ENCODE measurements at regions not wholly inside any gene's neighbourhood (a gene's known extent, or its start where the extent isn't known, plus 50 kb on each side); places are given as distances from the start of the nearest gene placed in this dataset.

DNA sequence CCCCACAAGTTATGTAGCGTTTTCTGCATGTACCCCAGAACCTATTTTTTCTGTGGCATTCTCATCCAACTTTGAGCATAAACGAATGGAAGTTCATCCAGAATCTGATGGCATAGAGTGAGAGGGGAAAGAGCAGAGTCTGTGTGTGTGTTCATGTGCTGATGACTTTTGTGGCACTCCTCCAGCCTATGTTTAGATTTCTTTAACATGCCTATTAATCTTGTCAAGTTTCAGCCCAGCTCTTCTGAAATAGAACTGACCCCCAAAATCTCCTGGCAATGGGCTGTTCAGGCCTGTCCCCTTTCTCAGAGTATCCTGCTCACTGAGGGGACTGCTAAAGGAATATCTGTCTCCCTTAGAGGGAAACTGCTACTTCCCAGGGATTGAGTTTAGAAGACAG, 56.4 kb upstream of the NEO1 start:
- peaks cover 3% of the 10 kb centered on the region for H3K4me1 Mint-ChIP-seq (ENCODE audit: unreplicated experiment)
- TF ChIP-seq, protein P1, sequence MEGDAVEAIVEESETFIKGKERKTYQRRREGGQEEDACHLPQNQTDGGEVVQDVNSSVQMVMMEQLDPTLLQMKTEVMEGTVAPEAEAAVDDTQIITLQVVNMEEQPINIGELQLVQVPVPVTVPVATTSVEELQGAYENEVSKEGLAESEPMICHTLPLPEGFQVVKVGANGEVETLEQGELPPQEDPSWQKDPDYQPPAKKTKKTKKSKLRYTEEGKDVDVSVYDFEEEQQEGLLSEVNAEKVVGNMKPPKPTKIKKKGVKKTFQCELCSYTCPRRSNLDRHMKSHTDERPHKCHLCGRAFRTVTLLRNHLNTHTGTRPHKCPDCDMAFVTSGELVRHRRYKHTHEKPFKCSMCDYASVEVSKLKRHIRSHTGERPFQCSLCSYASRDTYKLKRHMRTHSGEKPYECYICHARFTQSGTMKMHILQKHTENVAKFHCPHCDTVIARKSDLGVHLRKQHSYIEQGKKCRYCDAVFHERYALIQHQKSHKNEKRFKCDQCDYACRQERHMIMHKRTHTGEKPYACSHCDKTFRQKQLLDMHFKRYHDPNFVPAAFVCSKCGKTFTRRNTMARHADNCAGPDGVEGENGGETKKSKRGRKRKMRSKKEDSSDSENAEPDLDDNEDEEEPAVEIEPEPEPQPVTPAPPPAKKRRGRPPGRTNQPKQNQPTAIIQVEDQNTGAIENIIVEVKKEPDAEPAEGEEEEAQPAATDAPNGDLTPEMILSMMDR (IDR thresholded peaks at IDR 0.05) = no peak
- peaks cover 20% of the 10 kb centered on the region for H3K27me3 Mint-ChIP-seq (ENCODE audit: unreplicated experiment)

DNA sequence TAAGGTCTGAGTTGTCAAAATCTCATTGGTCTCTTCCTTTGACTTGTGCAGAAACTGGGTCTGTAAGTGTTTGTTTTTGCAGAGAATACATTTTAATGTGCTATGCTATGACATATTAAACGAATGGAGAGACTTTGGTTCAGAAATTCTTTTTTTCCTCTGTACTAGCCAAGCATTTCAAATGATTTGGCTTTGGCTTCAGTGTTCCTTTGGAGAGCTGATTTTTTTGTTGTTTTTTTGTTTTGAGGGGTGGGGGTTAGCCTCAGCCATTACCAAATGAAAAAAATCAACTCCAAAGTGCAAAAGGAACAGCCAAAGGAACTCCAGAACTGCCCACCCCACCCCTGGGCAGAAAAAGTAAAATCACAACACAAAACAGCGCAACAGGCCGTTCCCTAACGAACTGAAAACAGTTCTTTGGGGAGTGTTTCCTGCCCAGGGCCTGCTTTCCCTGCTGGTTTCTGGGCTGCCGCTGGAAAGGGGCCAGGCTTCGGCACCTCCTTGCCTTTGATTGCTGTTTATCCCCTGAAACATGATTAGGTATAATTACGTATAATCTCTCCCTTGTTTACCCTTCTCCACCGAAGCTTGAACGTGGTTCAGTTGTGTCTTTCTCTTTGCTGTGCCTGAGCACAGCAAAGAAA, 57.6 kb upstream of the NEO1 start:
- peaks cover 20% of the 10 kb centered on the region for H3K27me3 Mint-ChIP-seq (ENCODE audit: unreplicated experiment)
- peaks cover 3% of the 10 kb centered on the region for H3K4me1 Mint-ChIP-seq (ENCODE audit: unreplicated experiment)
- H3K36me3 Mint-ChIP-seq (ENCODE audit: unreplicated experiment) = no peaks in the 10 kb centered on the region
- TF ChIP-seq, protein P1 (IDR thresholded peaks at IDR 0.05) = no peak
- no peak for DNase-seq (ENCODE audit: extremely low spot score, unreplicated experiment)
- H3K9me3 Mint-ChIP-seq (ENCODE audit: unreplicated experiment) = no peaks in the 10 kb centered on the region
- H3K4me3 Mint-ChIP-seq (ENCODE audit: unreplicated experiment) = no peak overlapping the region
- no peak overlapping the region for H3K27ac Mint-ChIP-seq (ENCODE audit: unreplicated experiment)

More for the DNA sequence above, 56.4 kb upstream of the NEO1 start:
- no peak overlapping the region for H3K27ac Mint-ChIP-seq (ENCODE audit: unreplicated experiment)
- no peaks in the 10 kb centered on the region for H3K36me3 Mint-ChIP-seq (ENCODE audit: unreplicated experiment)
- no peak for DNase-seq (ENCODE audit: extremely low spot score, unreplicated experiment)
- H3K9me3 Mint-ChIP-seq (ENCODE audit: unreplicated experiment) = no peaks in the 10 kb centered on the region
- H3K4me3 Mint-ChIP-seq (ENCODE audit: unreplicated experiment) = no peak overlapping the region

DNA sequence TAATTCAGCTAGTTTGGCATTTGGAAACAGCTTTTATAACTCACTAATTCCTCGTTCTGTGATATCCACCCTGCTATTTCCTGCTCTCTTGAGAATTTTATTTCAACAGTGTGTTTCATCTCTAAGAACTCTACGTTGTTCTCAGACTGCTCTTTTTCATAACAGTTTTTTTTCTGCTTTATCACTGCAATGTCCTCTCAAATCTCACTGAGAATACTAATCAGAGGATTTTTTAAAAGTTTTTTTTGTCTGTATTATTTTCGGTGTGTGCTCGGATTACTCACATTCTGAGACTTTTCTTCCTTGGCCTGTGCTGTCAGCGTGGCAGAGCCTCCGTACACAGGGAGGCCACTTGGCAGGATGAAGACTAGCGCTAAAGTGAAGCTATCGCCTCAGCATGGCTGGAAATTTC, 59.4 kb upstream of the NEO1 start:
- Mint-ChIP-seq H3K9me3 (ENCODE audit: unreplicated experiment) (no peaks in the 10 kb centered on the region), H3K4me1 (ENCODE audit: unreplicated experiment) (peaks cover 3% of the 10 kb centered on the region), H3K27me3 (ENCODE audit: unreplicated experiment) (peaks cover 12% of the 10 kb centered on the region), H3K27ac (ENCODE audit: unreplicated experiment) (no peak overlapping the region), H3K36me3 (ENCODE audit: unreplicated experiment) (no peaks in the 10 kb centered on the region), H3K4me3 (ENCODE audit: unreplicated experiment) (no peak overlapping the region)
- TF ChIP-seq, protein P1 (IDR thresholded peaks at IDR 0.05) = no peak
- DNase-seq (ENCODE audit: extremely low spot score, unreplicated experiment) = no peak

DNA sequence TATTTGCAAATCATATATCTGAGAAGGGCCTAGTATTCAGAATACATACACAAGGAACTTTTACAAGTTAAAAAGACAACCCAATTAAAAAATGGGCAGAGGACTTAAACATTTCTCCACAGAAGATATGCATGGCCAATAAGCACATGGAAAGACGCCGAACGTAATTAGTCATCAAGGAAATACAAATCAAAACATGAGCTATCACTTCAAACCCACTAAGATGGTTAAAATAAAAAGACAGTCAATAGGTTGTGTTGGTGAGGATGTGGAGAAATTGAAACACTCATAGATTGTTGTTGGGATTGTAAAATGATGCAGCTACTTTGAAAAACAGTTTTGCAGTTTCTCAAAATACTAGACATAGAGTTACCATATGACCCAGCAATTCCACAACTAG, 61.2 kb upstream of the NEO1 start:
- no peak overlapping the region for H3K4me3 Mint-ChIP-seq (ENCODE audit: unreplicated experiment)
- TF ChIP-seq, protein P1 (IDR thresholded peaks at IDR 0.05) = no peak
- DNase-seq (ENCODE audit: extremely low spot score, unreplicated experiment) = no peak
- H3K9me3 Mint-ChIP-seq (ENCODE audit: unreplicated experiment) = no peaks in the 10 kb centered on the region
- no peak overlapping the region for H3K27ac Mint-ChIP-seq (ENCODE audit: unreplicated experiment)
- H3K36me3 Mint-ChIP-seq (ENCODE audit: unreplicated experiment) = no peaks in the 10 kb centered on the region
- H3K4me1 Mint-ChIP-seq (ENCODE audit: unreplicated experiment) = peaks cover 3% of the 10 kb centered on the region
- H3K27me3 Mint-ChIP-seq (ENCODE audit: unreplicated experiment) = peaks cover 19% of the 10 kb centered on the region

DNA sequence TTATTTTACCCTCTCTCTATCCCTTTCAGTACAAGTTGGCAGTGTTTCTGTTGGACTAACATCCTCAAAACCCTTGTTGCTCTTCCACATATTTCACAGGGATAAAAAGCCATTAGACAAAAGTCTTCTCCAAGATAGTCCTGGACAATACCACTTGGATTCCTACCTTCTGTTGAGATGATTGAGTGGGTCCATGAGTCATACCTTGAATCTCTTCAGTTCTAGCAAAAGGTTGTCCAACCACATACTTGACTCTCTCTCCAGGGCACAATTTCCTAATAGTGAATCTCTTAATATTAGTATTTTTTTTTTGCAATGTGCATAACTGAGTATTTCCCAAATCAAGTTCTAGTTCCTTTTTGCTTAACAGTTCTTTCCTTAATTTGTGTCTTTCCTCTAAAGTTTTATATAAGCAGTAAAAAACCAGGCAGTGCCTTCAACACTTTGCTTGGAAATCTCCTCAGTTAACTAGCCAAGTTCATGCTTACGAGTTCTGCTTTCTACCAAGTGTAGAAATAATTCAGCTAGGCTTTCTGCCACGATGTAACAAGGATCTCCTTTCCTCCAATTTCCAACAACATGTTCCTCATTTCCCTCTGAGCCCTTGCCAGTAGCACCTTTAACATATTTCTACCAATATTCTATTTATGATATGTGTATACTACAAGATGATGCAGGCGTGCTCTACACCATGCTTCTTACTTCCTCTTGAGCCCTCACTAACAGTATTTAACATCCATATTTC, 68.3 kb upstream of the NEO1 start:
- Mint-ChIP-seq H3K36me3 (ENCODE audit: unreplicated experiment) (no peaks in the 10 kb centered on the region), H3K4me1 (ENCODE audit: unreplicated experiment) (no peaks in the 10 kb centered on the region), H3K27ac (ENCODE audit: unreplicated experiment) (no peak overlapping the region), H3K4me3 (ENCODE audit: unreplicated experiment) (no peak overlapping the region), H3K9me3 (ENCODE audit: unreplicated experiment) (peaks cover 4% of the 10 kb centered on the region), H3K27me3 (ENCODE audit: unreplicated experiment) (peaks cover 48% of the 10 kb centered on the region)
- TF ChIP-seq, protein P1 (IDR thresholded peaks at IDR 0.05) = no peak
- no peak for DNase-seq (ENCODE audit: extremely low spot score, unreplicated experiment)

All from osteocyte (in vitro differentiated cells).